A549 (cell line): ENCODE measurements at regions not wholly inside any gene's neighbourhood (a gene's known extent, or its start where the extent isn't known, plus 50 kb on each side); places are given as distances from the start of the nearest gene placed in this dataset.

Experiments
- ATAC-seq, 2 experiments: fragments of 200-7000 bp in 1 of 2; fragments of >200 bp in 1 of 2; cut with Nextera tagmentation in 1 of 2; cut with Tn5 transposase in 1 of 2; 3 replicates each; pipeline versions ENCODE4 v1.8.0 to v1.9.1; 2018 to 2020; ENCODE audit warnings: mild to moderate bottlenecking in 1 of 2, moderate library complexity in 1 of 2
- CTCF ChIA-PET: fragments of 300-600 bp; sonication (Branson Sonifier 250); formaldehyde crosslinking; extraction: SDS; loops from one replicate; lab custom pipeline; 2021; ENCODE audit warnings: antibody characterized with exemption, inconsistent platforms; lab: Yijun Ruan, JAX
- POLR2A ChIA-PET: fragments of 350-600 bp; formaldehyde crosslinking; extraction: SDS; loops from one replicate; lab custom pipeline; 2021; ENCODE audit warnings: antibody characterized with exemption, inconsistent platforms; lab: Yijun Ruan, JAX
- DNase-seq, 2 experiments: peaks; one replicate each; pipeline versions ENCODE4 v3.0.0 to v3.0.0-alpha.2; 2011 to 2016; ENCODE audit warnings: low read depth in 1 of 2, low spot score in 1 of 2
- FAIRE-seq: peaks from 2 replicates; lab custom pipeline; 2011; peaks lifted over from hg19 to GRCh38; lab: Jason Lieb, UNC
- H3K27ac ChIP-seq, 2 experiments: fragments of >200 bp; sonication (Bioruptor Twin); formaldehyde crosslinking; 3 replicates each; pipeline ENCODE4 v1.5.1; 2016 to 2017
- H3K4me1 ChIP-seq: fragments of >200 bp; sonication (Bioruptor Twin); formaldehyde crosslinking; 3 replicates; pipeline ENCODE4 v1.6.1; 2016
- H3K4me2 ChIP-seq: fragments of >200 bp; sonication (Bioruptor Twin); formaldehyde crosslinking; 3 replicates; pipeline ENCODE4 v1.6.1; 2016
- H3K4me3 ChIP-seq: fragments of >200 bp; sonication (Bioruptor Twin); formaldehyde crosslinking; 3 replicates; pipeline ENCODE4 v1.5.1; 2016
- H3K9me3 ChIP-seq: fragments of >200 bp; sonication (Bioruptor Twin); formaldehyde crosslinking; 3 replicates; pipeline ENCODE4 v1.6.1; 2016
- ATOH8 ChIP-seq: fragments of 250-450 bp; sonication (Bioruptor Pico); IDR thresholded peaks from 2 replicates; pipeline ENCODE4 v1.5.0; 2020; ENCODE audit warnings: low read depth, mild to moderate bottlenecking, moderate library complexity
- BCL3 ChIP-seq: fragments of >200 bp; sonication (Bioruptor Twin); formaldehyde crosslinking; IDR thresholded peaks from 3 replicates; pipeline ENCODE4 v1.6.1; 2016
- BHLHE40 ChIP-seq: IDR thresholded peaks from 2 replicates; pipeline ENCODE4 v1.6.1; 2012; ENCODE audit warnings: low read depth, low read length, inconsistent platforms
- CBX2 ChIP-seq: fragments of 200-600 bp; sonication (generic); IDR thresholded peaks from 2 replicates; pipeline ENCODE4 v1.6.1; 2016; ENCODE audit warnings: low read depth, mild to moderate bottlenecking, borderline replicate concordance
- CHD2 ChIP-seq: fragments of 150-350 bp; IDR thresholded peaks from 2 replicates; pipeline ENCODE4 v1.6.1; 2014; ENCODE audit warnings: low read length; ENCODE audit not compliant: partially characterized antibody
- CTCF ChIP-seq: fragments of >200 bp; sonication (Bioruptor Twin); formaldehyde crosslinking; IDR thresholded peaks from 3 replicates; pipeline ENCODE4 v1.5.1; 2016
- EHF ChIP-seq: fragments of 250-450 bp; sonication (Bioruptor Pico); IDR thresholded peaks from 2 replicates; pipeline ENCODE4 v1.5.0; 2020; ENCODE audit warnings: mild to moderate bottlenecking
- ESRRA ChIP-seq: fragments of 150-350 bp; IDR thresholded peaks from 2 replicates; pipeline ENCODE4 v1.6.1; 2014; ENCODE audit warnings: mild to moderate bottlenecking, low read length, borderline replicate concordance
- FOSB ChIP-seq: fragments of 250-450 bp; sonication (Bioruptor Pico); IDR thresholded peaks from 2 replicates; pipeline ENCODE4 v1.5.0; 2020; ENCODE audit warnings: mild to moderate bottlenecking, moderate library complexity
- FOSL2 ChIP-seq, 2 experiments: fragments of 450-650 bp in 1 of 2; fragments of >200 bp in 1 of 2; sonication (Bioruptor Twin) in 1 of 2; formaldehyde crosslinking; IDR thresholded peaks; 2 replicates each; pipeline versions ENCODE4 v1.5.0 to v1.6.1; 2016 to 2020; ENCODE audit warnings: mild to moderate bottlenecking in 1 of 2, moderate library complexity in 1 of 2
- HEYL ChIP-seq: fragments of 250-450 bp; sonication (Bioruptor Pico); IDR thresholded peaks from 2 replicates; pipeline ENCODE4 v1.8.0; 2021; ENCODE audit warnings: mild to moderate bottlenecking, moderate library complexity
- HMGXB4 ChIP-seq: fragments of 250-450 bp; sonication (Bioruptor Pico); IDR thresholded peaks from 2 replicates; pipeline ENCODE4 v1.5.0; 2021; ENCODE audit warnings: mild to moderate bottlenecking, moderate library complexity, borderline replicate concordance
- HOXB13 ChIP-seq: fragments of 250-450 bp; sonication (Bioruptor Pico); IDR thresholded peaks from 2 replicates; pipeline ENCODE4 v1.5.0; 2020; ENCODE audit warnings: low read depth, mild to moderate bottlenecking, moderate library complexity
- JUN ChIP-seq, 2 experiments: fragments of >200 bp; sonication (Bioruptor Twin); formaldehyde crosslinking; IDR thresholded peaks; 2 replicates in 1 of 2; 3 replicates in 1 of 2; pipeline ENCODE4 v1.6.1; 2016 to 2017
- KDM1A ChIP-seq: fragments of 200-600 bp; sonication (generic); IDR thresholded peaks from 2 replicates; pipeline ENCODE4 v1.6.1; 2016; ENCODE audit warnings: low read depth, mild to moderate bottlenecking
- MAX ChIP-seq: IDR thresholded peaks from 2 replicates; pipeline ENCODE4 v1.6.1; 2012
- MAZ ChIP-seq: fragments of 150-350 bp; IDR thresholded peaks from 2 replicates; pipeline ENCODE4 v1.6.1; 2014; ENCODE audit warnings: antibody characterized with exemption, low read depth, low read length, borderline replicate concordance
- MYC ChIP-seq: IDR thresholded peaks from 2 replicates; pipeline ENCODE4 v1.6.1; 2012; ENCODE audit warnings: mild to moderate bottlenecking, inconsistent platforms, low read length, improper control_type of control experiment, borderline replicate concordance
- NFE2L2 ChIP-seq: fragments of 150-350 bp; conservative IDR thresholded peaks from 2 replicates; pipeline ENCODE4 v1.6.1; 2014; ENCODE audit warnings: low read length
- NPAS2 ChIP-seq: fragments of 250-450 bp; sonication (Bioruptor Pico); IDR thresholded peaks from 2 replicates; pipeline ENCODE4 v1.8.0; 2022; ENCODE audit warnings: mild to moderate bottlenecking, moderate library complexity, borderline replicate concordance
- POLR2A ChIP-seq: IDR thresholded peaks from 2 replicates; pipeline ENCODE4 v1.6.1; 2012; ENCODE audit warnings: mild to moderate bottlenecking, low read length
- RAD21 ChIP-seq, 2 experiments: fragments of >200 bp in 1 of 2; sonication (Bioruptor Twin) in 1 of 2; formaldehyde crosslinking in 1 of 2; IDR thresholded peaks in 1 of 2; conservative IDR thresholded peaks in 1 of 2; 2 replicates in 1 of 2; 3 replicates in 1 of 2; pipeline ENCODE4 v1.6.1; 2012 to 2018; ENCODE audit warnings: inconsistent platforms in 1 of 2
- RFX5 ChIP-seq: fragments of 450-650 bp; IDR thresholded peaks from 2 replicates; pipeline ENCODE4 v1.7.1; 2014; ENCODE audit warnings: antibody characterized with exemption, mild to moderate bottlenecking, moderate library complexity
- RNF2 ChIP-seq: fragments of 200-600 bp; sonication (generic); IDR thresholded peaks from 2 replicates; pipeline ENCODE4 v1.6.1; 2016; ENCODE audit warnings: low read depth, mild to moderate bottlenecking, antibody characterized with exemption, moderate library complexity, borderline replicate concordance
- TFCP2L1 ChIP-seq: fragments of 250-450 bp; sonication (Bioruptor Pico); IDR thresholded peaks from 2 replicates; pipeline ENCODE4 v1.5.0; 2021; ENCODE audit warnings: mild to moderate bottlenecking
- USF2 ChIP-seq: fragments of 450-650 bp; IDR thresholded peaks from 2 replicates; pipeline ENCODE4 v1.6.1; 2014; ENCODE audit warnings: antibody characterized with exemption
- ZFP36 ChIP-seq: fragments of 450-650 bp; IDR thresholded peaks from 2 replicates; pipeline ENCODE4 v1.6.1; 2014; ENCODE audit warnings: borderline replicate concordance; ENCODE audit not compliant: partially characterized antibody
- WGBS: methylation state at CpG from one replicate; pipeline ENCODE4 v1.1.6; 2017; ENCODE audit errors: missing lambda C conversion rate; 5-methylcytosine and 5-hydroxymethylcytosine counted together

GRCh38 chr2:240233885-240234502 lies 93.5 kb upstream of the OTOS start:
- DNase-seq (no peak), FAIRE-seq (no peak), ATAC-seq (peak; percentile 17 to 20)
- H3K27ac ChIP-seq = peak overlapping the region; percentile 83 to 88
- 48% methylated on average over 9 of the region's 15 CpGs for WGBS
- POLR2A ChIA-PET = interaction anchor here (0.7 to 1.9 kb wide), 3 partner anchors 136 to 202 kb away, joined by 3 to 9 read pairs (median 3); partner anchors contain the start of gene GPC1
- peak overlapping the region; percentile 59 for H3K4me3 ChIP-seq
- peaks cover 4% of the 10 kb centered on the region for H3K9me3 ChIP-seq
- TF ChIP-seq NFE2L2 (no peak), CHD2 (no peak), NPAS2 (CRISPR knock-in tag) (no peak), HOXB13 (CRISPR knock-in tag) (no peak), JUN (IDR thresholded peaks at IDR 0.05) (no peak), RAD21 (conservative IDR thresholded peaks at IDR 0.05 in 1 of 2, IDR thresholded peaks at IDR 0.05 in 1 of 2) (no peak), RFX5 (no peak), ZFP36 (no peak), POLR2A (no peak), EHF (no peak), HEYL (no peak), ATOH8 (CRISPR knock-in tag) (no peak), MAZ (no peak), MYC (no peak), BCL3 (no peak), KDM1A (no peak), BHLHE40 (no peak), ESRRA (no peak), USF2 (no peak)
- CTCF ChIA-PET = interaction anchor here (0.8 to 8.4 kb wide), 22 partner anchors 16 to 333 kb away, joined by 3 to 116 read pairs (median 6); partner anchors contain the start of gene GPC1
- peaks cover 16% of the 10 kb centered on the region for H3K4me1 ChIP-seq
- H3K4me2 ChIP-seq = peak overlapping the region; percentile 80

GRCh38 chr2:240234503-240234951 lies 94.1 kb upstream of the OTOS start:
- 83% methylated on average over 7 of the region's 8 CpGs for WGBS
- POLR2A ChIA-PET = interaction anchor here (0.7 kb wide), 1 partner anchor 200 kb away, joined by 3 read pairs; no protein-coding TSS in a partner anchor
- no peak for FAIRE-seq
- CTCF ChIA-PET = interaction anchor here (0.8 to 8.4 kb wide), 10 partner anchors 16 to 222 kb away, joined by 3 to 116 read pairs (median 20); partner anchors contain the start of gene GPC1
- Histone ChIP-seq H3K4me2 (peak overlapping the region; percentile 80; the same call in 2 of the 3 replicates), H3K9me3 (no peaks in the 10 kb centered on the region), H3K27ac (peak overlapping the region; percentile 83 to 88; a peak in 2 of 6 replicates), H3K4me3 (no peak overlapping the region), H3K4me1 (peaks cover 16% of the 10 kb centered on the region)
- ATAC-seq = no peak
- TF ChIP-seq CTCF (no peak), ESRRA (no peak), HOXB13 (CRISPR knock-in tag) (no peak), RNF2 (no peak), NPAS2 (CRISPR knock-in tag) (no peak), TFCP2L1 (CRISPR knock-in tag) (no peak), MAZ (no peak), MAX (no peak), FOSB (no peak), FOSL2 (IDR thresholded peaks at IDR 0.05) (no peak), FOSL2 (CRISPR knock-in tag; IDR thresholded peaks at IDR 0.05) (no peak), HMGXB4 (CRISPR knock-in tag) (no peak), CHD2 (no peak), BCL3 (no peak), CBX2 (no peak)
- DNase-seq = no peak
